Fibroblast of gingiva (primary cell): ENCODE measurements at regions not wholly inside any gene's neighbourhood (a gene's known extent, or its start where the extent isn't known, plus 50 kb on each side); places are given as distances from the start of the nearest gene placed in this dataset.
"Not testable (repeated sequence)": the region's sequence is repeated elsewhere in the genome, so short reads cannot be mapped to it uniquely, and the experiment has no call there.

Source experiments
- DNase-seq: peaks from one replicate; pipeline ENCODE4 v3.0.0-alpha.2; 2011; ENCODE audit warnings: low read depth

DNA sequence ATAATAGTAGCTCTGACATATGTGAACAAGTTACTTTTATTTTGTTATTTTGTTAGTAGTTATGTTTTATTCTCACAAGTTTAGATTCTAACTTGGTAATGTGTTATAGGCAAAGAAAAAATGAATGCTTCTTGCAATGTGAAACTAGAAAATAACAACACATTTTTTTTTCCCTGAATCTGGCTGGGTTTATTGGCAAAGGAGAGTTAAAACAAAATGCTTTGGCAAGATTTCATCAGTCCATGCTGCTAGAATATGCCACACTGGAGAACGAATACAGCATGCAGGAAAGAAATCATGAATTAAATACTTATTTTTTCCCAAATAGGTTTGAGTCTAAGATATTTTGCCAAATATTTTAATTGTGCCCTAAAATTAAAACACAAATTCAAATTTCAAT is 1048.1 kb upstream of the ACO1 start:
- no peak for DNase-seq

DNA sequence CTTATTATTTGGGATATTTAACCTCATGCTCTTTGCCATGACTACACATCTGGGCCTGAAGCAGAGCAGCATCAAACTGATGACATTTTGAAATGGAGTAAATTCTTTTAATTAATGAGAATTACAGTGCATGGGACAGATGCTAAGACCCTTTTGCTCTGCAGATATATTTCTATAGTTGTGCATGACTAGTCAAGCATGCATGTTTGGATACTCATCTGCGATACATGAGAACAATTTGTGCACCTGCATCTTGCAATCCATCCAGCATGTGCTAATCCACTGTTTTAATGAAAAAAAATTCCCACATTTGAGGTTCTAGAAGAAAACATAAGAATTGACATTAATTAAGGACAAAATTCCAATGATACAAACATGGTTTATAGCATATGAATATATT is 1047.6 kb upstream of the ACO1 start:
- no peak for DNase-seq

DNA sequence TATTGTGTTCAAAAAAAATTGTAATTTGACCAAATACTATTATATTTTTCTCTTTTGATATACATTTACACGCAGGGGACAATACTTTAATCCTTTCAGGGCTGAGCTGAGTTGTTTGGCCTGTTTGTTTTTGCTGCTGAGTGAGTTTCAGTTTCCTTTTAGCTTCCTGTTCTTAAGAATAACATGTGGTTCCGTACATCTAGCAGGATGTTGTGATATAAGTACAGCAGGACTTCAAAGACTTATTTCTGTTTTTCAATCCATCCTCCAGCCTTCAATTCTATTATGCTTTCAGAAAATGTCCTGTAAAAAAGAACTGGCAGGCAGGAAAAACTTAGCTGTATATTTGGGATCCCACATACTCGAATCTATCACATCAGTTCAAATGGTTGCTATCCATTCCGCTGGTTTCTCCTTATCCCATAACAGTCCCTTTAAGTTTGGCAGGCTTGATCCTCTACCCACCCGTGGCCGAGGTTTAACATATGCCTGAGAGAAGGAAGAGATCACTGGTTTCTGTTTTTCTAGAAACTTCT is 1037.3 kb upstream of the ACO1 start:
- DNase-seq, result no peak

- no peak for DNase-seq
These were observed 1029.1 kb upstream of the ACO1 start for GRCh38 chr9:31355159-31355882.

DNA sequence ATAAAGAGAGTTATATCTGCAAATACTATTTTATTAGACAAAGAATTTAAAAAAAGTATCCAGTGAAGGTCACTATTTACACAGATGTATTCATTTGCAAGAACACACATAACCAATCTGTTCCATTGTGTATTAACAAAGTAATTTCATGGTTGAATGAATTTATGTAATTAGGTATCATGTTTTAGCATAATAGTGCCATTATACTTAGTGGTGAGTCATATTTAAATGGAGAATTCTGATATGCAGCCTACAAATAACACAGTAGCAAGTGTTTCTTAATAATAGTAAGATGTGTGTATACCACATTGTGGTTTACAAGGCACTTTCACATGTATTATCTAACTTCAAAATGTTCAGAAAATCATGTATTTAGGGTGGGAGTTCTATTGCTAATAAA is 1028.5 kb upstream of the ACO1 start:
- DNase-seq, result no peak

DNA sequence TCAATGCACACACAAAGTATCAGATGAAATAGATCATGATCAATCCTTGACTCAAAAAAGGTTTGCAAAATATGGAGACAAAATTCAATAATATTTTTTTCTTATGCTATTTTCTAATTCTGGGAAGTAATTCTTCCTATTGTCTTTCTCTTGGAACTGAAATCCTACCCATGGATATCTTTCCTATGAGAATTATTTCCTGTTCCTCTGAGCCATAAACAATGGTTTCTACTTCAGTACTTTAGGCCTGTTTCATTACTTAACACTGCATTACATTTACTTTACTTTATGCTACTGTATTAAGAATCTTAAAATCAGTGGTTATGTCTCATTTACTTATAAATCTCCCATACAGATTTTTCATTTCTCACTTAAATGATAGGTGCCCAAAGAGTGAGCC is 1025.4 kb upstream of the ACO1 start:
- no peak for DNase-seq

DNA sequence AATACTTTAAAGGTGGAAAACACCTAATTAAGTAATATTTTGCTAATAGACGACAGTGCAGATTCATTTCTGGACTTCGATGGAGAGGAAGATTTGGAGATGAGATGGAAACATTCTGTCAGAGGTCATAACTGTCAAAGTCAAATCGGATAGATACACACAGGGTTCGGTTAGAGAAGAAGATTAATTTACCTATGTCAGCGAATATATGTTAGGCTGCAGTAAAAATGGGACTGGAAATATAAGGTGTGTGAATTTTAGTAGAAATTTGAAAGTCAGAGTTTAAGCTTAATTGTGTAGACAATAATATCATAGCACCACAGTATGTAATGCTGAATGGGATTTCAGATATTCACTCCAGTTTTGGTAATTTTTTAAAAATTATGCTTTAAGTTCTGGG is 1020.3 kb upstream of the ACO1 start:
- DNase-seq, result no peak

GRCh38 chr9:31372799-31373587 is 1011.5 kb upstream of the ACO1 start:
- DNase-seq, result no peak

DNA sequence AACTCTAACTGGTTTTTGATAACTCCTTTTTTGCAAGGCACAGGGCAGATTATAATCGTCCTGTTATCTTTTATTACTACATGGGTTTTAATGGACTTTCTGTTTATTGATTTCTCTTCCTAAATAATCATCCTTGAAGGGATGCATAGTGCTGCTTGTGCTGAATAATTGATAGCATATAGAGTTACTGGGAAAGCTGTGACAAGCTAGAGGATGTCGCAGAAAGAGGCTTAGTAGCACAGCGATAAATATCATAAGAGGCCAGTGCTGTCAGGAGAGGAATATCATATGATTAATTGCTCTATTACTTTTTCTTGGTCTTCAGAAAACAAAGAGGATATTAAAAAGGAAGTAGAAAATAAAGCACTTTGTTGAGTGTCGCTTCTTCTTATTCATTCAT is 1007.1 kb upstream of the ACO1 start:
- DNase-seq, result no peak

DNA sequence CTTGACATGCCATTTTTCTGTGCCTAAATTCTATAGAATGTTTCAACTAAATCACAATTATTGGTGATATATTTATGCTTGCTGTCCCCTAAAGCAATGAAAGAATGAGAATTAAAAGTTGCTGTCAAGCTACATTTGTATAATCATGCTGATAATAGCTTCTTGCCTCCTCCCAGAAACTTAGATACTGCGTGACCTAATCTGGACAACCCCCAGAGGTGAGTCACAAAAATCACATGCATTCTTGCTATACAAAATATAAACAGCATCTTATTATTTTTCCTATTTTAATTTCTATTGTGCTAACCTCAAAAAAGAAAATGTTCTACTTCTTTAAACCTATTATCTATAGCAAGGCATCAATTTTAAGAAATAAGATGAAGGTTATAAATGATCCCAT is 995.8 kb upstream of the ACO1 start:
- no peak for DNase-seq

- DNase-seq, result no peak
These were observed 995.4 kb upstream of the ACO1 start for GRCh38 chr9:31389075-31389474.

DNA sequence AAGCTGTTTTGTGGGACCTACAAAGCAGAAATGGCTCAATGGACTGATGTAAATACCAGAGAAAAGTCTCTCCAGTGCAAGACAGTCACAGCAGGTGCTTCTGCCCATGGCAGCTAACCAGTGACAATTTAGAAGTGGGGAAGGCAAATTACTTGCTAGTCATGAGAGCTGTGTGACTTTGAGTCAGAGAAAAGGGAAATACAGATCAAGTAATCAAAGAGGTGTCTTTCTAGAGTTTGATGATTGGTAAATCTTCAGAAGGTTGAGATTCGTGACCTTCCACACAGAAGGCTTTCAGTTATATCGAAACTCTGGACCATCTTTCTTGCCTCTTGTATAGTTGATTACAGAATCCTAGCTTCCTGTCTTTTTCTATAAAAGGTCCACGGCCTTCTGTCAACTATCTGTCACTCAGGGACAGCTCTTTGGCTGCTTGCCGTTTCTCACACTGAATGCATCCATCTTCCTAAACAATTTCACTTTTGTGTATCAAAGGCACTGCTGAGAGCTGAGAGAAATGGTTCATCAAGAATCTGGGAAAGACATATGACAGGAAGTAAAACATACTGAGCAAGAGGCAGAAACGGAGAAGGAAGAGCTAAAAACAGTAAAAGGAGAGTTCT is 993.9 kb upstream of the ACO1 start:
- DNase-seq, result no peak

DNA sequence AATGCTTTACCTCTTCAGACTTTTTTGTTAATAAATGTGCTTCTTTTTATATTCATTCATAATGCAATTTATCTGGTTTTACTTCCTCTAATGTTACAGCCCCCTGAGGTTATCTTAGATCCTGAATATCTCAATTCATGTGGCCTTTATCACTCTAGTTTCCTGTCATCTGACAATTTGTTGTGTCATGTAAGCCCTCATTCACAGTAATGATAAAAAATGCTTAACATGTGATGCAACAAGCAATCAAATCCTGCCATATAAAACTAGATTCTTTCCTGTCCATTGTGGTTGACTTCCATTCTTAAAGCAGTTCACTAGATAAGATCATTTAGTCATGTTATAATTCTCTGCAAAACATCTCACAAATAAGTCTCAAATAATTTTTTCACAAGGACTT is 991.2 kb upstream of the ACO1 start:
- no peak for DNase-seq

DNA sequence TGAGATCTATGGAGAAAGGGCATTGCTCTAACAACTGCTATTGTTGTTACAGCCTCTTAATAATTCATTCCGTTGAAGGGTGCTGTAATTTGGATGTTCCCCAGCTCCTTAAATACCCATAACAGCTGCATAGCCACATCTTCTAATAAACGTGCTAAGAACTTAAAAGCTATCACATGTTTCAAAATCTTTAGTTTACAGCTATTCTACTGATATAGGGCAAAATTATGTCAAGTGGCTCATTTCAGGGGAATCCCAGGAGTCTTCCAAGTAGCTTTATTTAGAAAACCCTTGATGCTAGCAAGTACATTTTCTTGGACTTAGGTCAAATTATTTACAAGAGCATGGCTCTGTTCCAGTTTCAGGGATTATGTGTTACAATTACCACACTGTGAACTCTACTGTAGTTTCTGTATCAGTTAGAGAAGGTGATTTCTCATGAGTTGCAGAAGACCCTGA is 990.4 kb upstream of the ACO1 start:
- DNase-seq, result no peak

DNA sequence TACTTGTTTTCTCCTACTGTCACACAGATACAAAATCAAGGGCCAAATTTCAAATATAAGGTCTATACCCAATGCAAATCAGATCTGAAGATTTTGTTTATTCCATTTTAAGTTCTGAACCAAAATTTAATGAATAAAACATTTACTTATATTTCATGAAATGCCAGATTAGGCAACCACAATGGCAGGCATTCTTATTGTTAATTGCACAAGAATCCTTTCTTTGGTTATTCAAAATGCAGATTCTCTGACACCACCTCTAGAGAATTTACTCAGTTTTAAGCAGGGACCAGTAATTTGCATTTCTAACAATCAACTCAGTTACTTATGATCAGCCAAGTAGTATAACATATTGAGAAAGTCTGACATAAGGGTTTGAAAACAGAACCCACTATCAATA is 972.4 kb upstream of the ACO1 start:
- no peak for DNase-seq

DNA sequence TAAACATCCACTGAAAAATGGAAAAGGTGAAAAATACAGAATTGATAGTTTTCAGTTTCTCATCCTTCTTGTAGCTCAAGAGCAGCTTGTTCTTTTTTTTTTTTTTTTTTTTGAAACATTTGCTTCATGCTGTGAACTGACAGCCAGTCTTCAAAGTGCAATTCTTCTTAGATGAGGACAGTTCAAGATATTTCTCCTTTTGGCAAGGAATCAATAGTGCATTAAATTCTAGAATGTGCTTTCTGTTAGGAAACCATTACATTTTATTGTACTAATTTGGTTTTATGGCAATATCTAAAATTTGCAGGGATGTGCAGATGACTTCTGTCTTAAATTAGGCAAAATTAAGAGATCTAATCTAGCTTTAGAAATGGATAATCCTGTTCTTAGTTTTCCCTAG is 969.3 kb upstream of the ACO1 start:
- no peak for DNase-seq

DNA sequence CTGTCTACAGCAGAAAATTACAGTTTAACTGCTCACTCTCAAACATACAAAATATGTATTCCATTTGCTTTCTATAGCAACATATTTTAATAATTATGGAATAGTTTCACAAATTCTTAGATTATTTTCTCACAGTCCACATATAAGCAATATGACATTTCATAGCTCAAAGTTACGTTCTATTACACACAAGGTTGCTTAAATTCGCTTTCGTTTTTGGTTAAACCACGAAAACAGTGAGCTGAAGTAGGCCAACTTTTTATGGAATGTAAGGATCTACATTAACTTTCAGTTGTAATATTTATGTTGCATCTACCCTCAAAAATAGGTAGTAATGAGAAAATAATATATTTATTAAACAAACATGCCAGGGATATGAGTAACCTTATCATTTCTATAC is 966.0 kb upstream of the ACO1 start:
- no peak for DNase-seq

DNA sequence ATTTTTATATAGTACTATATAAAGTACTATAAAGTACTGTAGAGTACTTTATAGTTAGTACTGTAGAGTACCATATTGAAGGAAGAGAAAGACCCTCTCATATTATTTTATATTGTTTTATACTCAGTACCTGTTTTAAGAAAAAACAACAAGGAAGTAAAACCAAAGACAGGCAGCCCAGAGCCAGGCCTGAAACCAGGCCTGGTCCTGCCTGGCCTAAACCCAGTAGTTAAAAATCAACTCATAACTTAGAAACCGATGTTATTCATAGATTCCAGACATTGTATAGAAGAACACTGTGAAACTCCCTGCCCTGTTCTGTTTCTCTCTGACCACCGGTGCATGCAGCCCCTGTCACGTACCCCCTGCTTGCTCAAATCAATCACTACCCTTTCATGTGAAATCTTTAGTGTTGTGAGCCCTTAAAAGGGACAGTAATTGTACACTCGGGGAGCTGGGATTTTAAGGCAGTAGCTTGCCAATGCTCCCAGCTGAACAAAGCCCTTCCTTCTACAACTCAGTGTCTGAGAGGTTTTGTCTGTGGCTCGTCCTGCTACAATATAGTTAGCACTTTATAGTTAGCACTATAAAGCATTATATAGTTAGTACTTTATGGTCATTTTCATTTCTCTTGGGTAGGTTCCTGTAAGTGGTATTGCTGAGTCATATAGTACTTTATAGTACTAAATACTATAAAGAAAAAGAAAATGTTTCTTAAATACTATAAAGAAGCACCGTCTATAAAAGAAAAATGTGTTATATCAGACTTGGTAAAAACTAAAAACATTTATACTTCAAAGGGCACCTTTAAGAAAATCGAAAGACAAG is 940.6 kb upstream of the ACO1 start:
- DNase-seq, result not testable (repeated sequence)

DNA sequence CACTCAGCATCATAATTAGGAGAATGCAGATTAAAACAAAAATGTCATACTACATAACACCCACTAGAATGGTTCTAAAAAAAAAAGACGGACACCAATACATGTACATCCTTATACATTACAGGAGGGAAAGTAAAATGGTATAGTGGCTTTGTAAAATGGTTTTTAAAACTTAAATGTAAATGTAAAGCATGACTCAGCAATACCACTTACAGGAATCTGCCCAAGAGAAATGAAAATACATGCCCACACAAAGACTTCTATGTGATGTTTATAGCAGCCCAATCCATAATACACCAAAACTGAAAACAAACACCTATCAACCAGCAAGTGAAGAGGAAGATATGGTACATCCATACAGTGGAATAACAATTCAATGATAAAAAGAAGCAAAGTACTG is 939.1 kb upstream of the ACO1 start:
- no peak for DNase-seq

DNA sequence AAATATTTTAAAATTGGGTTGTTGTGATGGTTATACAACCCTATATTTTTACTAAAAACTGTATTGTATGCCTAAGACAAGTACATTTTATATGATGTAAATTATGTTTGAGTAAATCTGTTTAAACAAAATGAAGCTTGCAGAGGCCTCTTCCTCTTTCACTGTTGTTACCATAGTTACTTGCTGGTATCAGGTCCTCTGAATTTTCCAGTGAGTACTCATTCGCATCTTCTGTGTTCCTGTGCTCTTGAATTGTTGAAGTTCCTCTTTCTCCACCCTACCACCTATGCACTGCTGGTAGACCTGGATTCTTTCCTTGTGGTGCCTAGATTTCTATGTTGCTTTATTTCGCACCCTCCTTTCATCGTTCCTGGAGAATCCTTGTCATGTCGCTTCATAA is 938.5 kb upstream of the ACO1 start:
- DNase-seq, result no peak

DNA sequence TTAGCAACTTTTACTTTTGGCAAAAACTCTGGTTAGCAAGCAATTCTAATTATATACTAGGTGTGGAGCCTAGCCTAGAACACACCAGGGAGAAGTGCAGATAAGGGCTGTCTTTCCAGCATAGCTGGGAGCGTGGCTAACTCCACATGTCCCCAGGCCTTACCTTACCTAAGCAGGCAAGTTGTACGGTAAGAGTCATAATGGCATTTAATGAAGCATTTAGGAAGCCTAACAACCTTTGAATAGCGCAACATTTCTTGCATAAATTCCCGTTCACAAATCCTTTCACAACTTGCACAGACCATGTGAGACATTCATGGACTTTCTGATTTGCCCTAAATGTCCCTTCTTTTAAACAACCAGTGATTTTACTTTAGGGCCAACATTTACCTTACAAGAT is 917.4 kb upstream of the ACO1 start:
- no peak for DNase-seq

GRCh38 chr9:31470051-31470450 is 914.4 kb upstream of the ACO1 start:
- DNase-seq, result no peak
